B cell (primary cell): ENCODE measurements at regions not wholly inside any gene's neighbourhood (a gene's known extent, or its start where the extent isn't known, plus 50 kb on each side); places are given as distances from the start of the nearest gene placed in this dataset.
"Not testable (repeated sequence)": the region's sequence is repeated elsewhere in the genome, so short reads cannot be mapped to it uniquely, and the experiment has no call there.

Experiments used
- ATAC-seq: fragments of 200-7000 bp; cut with Tn5 transposase; one replicate; pipeline ENCODE4 v1.10.0; 2021; ENCODE audit warnings: low read depth, mild to moderate bottlenecking, moderate number of reproducible peaks, moderate library complexity
- CTCF ChIA-PET: fragments of 350-600 bp; sonication (Branson Sonifier 250); formaldehyde crosslinking; loops from one replicate; lab custom pipeline; 2021; ENCODE audit warnings: antibody characterized with exemption, inconsistent platforms; lab: Charles Lee
- POLR2A ChIA-PET: fragments of 350-600 bp; sonication (Branson Sonifier 250); formaldehyde crosslinking; loops from one replicate; lab custom pipeline; 2021; ENCODE audit warnings: antibody characterized with exemption; lab: Charles Lee
- DNase-seq: peaks from one replicate; pipeline ENCODE4 v3.0.0; 2013
- H2AFZ ChIP-seq: 2 replicates; pipeline ENCODE4 v1.6.1; 2012; ENCODE audit warnings: mild to moderate bottlenecking, low read depth, low read length; ENCODE audit not compliant: insufficient read depth, poor library complexity, severe bottlenecking
- H3K27ac ChIP-seq, 2 donors: 1 replicate in 1 of 2; 2 replicates in 1 of 2; pipeline ENCODE4 v1.5.1; 2012 to 2013; ENCODE audit warnings: low read length in 2 of 2, mild to moderate bottlenecking in 2 of 2, moderate library complexity in 1 of 2
- H3K27me3 ChIP-seq, 4 experiments: fragments of 200-600 bp in 1 of 4; sonication (generic) in 1 of 4; replicated peaks in 1 of 4; 1 replicate in 2 of 4; 2 replicates in 2 of 4; pipeline versions ENCODE4 v1.6.1 to v1.7.0; 2013 to 2016; ENCODE audit warnings: low read length in 3 of 4, mild to moderate bottlenecking in 2 of 4, mixed read lengths in 1 of 4, moderate library complexity in 1 of 4; ENCODE audit not compliant: insufficient read depth in 4 of 4, control insufficient read depth in 3 of 4; ENCODE audit errors: control extremely low read depth in 1 of 4
- H3K36me3 ChIP-seq, 2 experiments: replicated peaks in 1 of 2; 1 replicate in 1 of 2; 2 replicates in 1 of 2; pipeline versions ENCODE4 v1.6.1 to v1.7.1; 2013; ENCODE audit warnings: low read length in 1 of 2; ENCODE audit not compliant: insufficient read depth in 2 of 2, control insufficient read depth in 1 of 2; ENCODE audit errors: control extremely low read depth in 1 of 2, extremely low read depth in 1 of 2
- H3K4me1 ChIP-seq, 2 donors: fragments of 200-600 bp in 1 of 2; sonication (generic) in 1 of 2; 1 replicate in 1 of 2; 2 replicates in 1 of 2; pipeline versions ENCODE4 v1.5.1 to v1.6.1; 2013 to 2017; ENCODE audit warnings: low read length in 2 of 2; ENCODE audit not compliant: control insufficient read depth in 2 of 2, insufficient read depth in 2 of 2
- H3K4me2 ChIP-seq: replicated peaks from 2 replicates; pipeline ENCODE3; 2012; ENCODE audit warnings: mild to moderate bottlenecking, low read depth, low read length; ENCODE audit not compliant: poor library complexity, severe bottlenecking
- H3K4me3 ChIP-seq, 5 experiments: fragments of 200-600 bp in 1 of 5; sonication (generic) in 1 of 5; 1 replicate in 3 of 5; 2 replicates in 2 of 5; pipeline versions ENCODE4 v1.5.1 to v1.7.0; 2011 to 2016; ENCODE audit warnings: low read length in 4 of 5, mild to moderate bottlenecking in 4 of 5, low read depth in 2 of 5, control low read depth in 1 of 5, moderate library complexity in 1 of 5; ENCODE audit not compliant: insufficient read depth in 1 of 5; ENCODE audit errors: control extremely low read depth in 1 of 5, extremely low read depth in 1 of 5
- H3K79me2 ChIP-seq: fragments of 200-600 bp; sonication (generic); one replicate; pipeline ENCODE4 v1.6.0; 2016; ENCODE audit warnings: low read length; ENCODE audit not compliant: control insufficient read depth, insufficient read depth
- H3K9ac ChIP-seq: fragments of 200-600 bp; sonication (generic); 2 replicates; pipeline ENCODE4 v1.6.1; 2017; ENCODE audit warnings: mild to moderate bottlenecking, low read length, moderate library complexity
- H3K9me3 ChIP-seq, 3 donors: one replicate each; pipeline versions ENCODE4 v1.6.1 to v1.7.1; 2013; ENCODE audit warnings: low read length in 2 of 3; ENCODE audit not compliant: control insufficient read depth in 2 of 3, insufficient read depth in 1 of 3; ENCODE audit errors: control extremely low read depth in 1 of 3
- H4K20me1 ChIP-seq: 2 replicates; pipeline ENCODE4 v1.6.0; 2012; ENCODE audit warnings: mild to moderate bottlenecking, low read length; ENCODE audit not compliant: insufficient read depth, control insufficient read depth, poor library complexity, severe bottlenecking
- H3K27ac Mint-ChIP-seq: one replicate; pipeline ENCODE4 v1.8.0; 2021; ENCODE audit warnings: mixed read lengths
- H3K27me3 Mint-ChIP-seq: one replicate; pipeline ENCODE4 v1.8.0; 2021; ENCODE audit warnings: mixed read lengths
- H3K4me1 Mint-ChIP-seq: one replicate; pipeline ENCODE4 v1.8.0; 2021; ENCODE audit warnings: mixed read lengths
- H3K4me3 Mint-ChIP-seq: one replicate; pipeline ENCODE4 v1.8.0; 2021; ENCODE audit warnings: mixed read lengths
- H3K9me3 Mint-ChIP-seq: one replicate; pipeline ENCODE4 v1.8.0; 2022; ENCODE audit warnings: mixed read lengths; ENCODE audit not compliant: insufficient read depth
- WGBS: methylation state at CpG from one replicate; pipeline ENCODE4 v1.1.5; 2013; ENCODE audit warnings: missing lambda C conversion rate; ENCODE audit not compliant: insufficient coverage; 5-methylcytosine and 5-hydroxymethylcytosine counted together
- intact Hi-C: fragments of 100-400 bp; cut with micrococcal nuclease; formaldehyde crosslinking; loops from one replicate; pipeline ENCODE4 v1.10.0; 2022

GRCh38 chr7:150119966-150120365 lies 203.2 kb upstream of the LRRC61 start:
- POLR2A ChIA-PET, H3K27ac ChIP-seq, H3K4me1 ChIP-seq, H2AFZ ChIP-seq, H4K20me1 ChIP-seq, ATAC-seq, DNase-seq, H3K4me2 ChIP-seq, H3K4me1 Mint-ChIP-seq, H3K9me3 Mint-ChIP-seq, H3K9me3 ChIP-seq, intact Hi-C loops, CTCF ChIA-PET, H3K27me3 ChIP-seq, H3K4me3 ChIP-seq, H3K4me3 Mint-ChIP-seq, H3K79me2 ChIP-seq, H3K36me3 ChIP-seq, H3K27ac Mint-ChIP-seq, H3K27me3 Mint-ChIP-seq, H3K9ac ChIP-seq: not testable (repeated sequence)
- WGBS = no CpG with 5 or more reads among the region's 1 CpG

- H3K4me1 ChIP-seq, intact Hi-C loops, H3K4me3 Mint-ChIP-seq, H3K4me1 Mint-ChIP-seq, H3K27me3 Mint-ChIP-seq, ATAC-seq, H3K27ac ChIP-seq, H3K27me3 ChIP-seq, H3K4me3 ChIP-seq, H2AFZ ChIP-seq, DNase-seq, H3K27ac Mint-ChIP-seq, H3K36me3 ChIP-seq, H3K9ac ChIP-seq, H3K79me2 ChIP-seq, CTCF ChIA-PET, H4K20me1 ChIP-seq, H3K4me2 ChIP-seq, POLR2A ChIA-PET, H3K9me3 ChIP-seq, H3K9me3 Mint-ChIP-seq: not testable (repeated sequence)
- WGBS = 96% methylated on average over 6 of the region's 8 CpGs
Observed at GRCh38 chr7:150125831-150126230, 197.3 kb upstream of the LRRC61 start.

- H3K9me3 Mint-ChIP-seq, POLR2A ChIA-PET, H3K4me1 Mint-ChIP-seq, intact Hi-C loops, DNase-seq, CTCF ChIA-PET, H3K9ac ChIP-seq, H4K20me1 ChIP-seq, H3K27me3 Mint-ChIP-seq, H3K79me2 ChIP-seq, H3K36me3 ChIP-seq, H3K9me3 ChIP-seq, H2AFZ ChIP-seq, H3K4me3 Mint-ChIP-seq, H3K27ac Mint-ChIP-seq, H3K27ac ChIP-seq, H3K4me1 ChIP-seq, H3K4me3 ChIP-seq, H3K27me3 ChIP-seq, H3K4me2 ChIP-seq, ATAC-seq: not testable (repeated sequence)
- 97% methylated on average over 7 of the region's 7 CpGs for WGBS
Observed at GRCh38 chr7:150134451-150134850, 188.7 kb upstream of the LRRC61 start.

- H3K4me2 ChIP-seq, H3K27ac Mint-ChIP-seq, H3K36me3 ChIP-seq, intact Hi-C loops, H3K9ac ChIP-seq, H3K27me3 ChIP-seq, H3K4me1 ChIP-seq, H3K4me1 Mint-ChIP-seq, H3K9me3 ChIP-seq, H3K9me3 Mint-ChIP-seq, H3K79me2 ChIP-seq, H3K4me3 Mint-ChIP-seq, DNase-seq, H4K20me1 ChIP-seq, CTCF ChIA-PET, H3K4me3 ChIP-seq, H3K27ac ChIP-seq, H2AFZ ChIP-seq, ATAC-seq, POLR2A ChIA-PET, H3K27me3 Mint-ChIP-seq: not testable (repeated sequence)
- 100% methylated on average over 1 of the region's 8 CpGs for WGBS
Observed at GRCh38 chr7:150135620-150136190, 187.4 kb upstream of the LRRC61 start.
